HG02571 (cell line): ENCODE measurements at regions not wholly inside any gene's neighbourhood (a gene's known extent, or its start where the extent isn't known, plus 50 kb on each side); places are given as distances from the start of the nearest gene placed in this dataset.
"Not testable (repeated sequence)": the region's sequence is repeated elsewhere in the genome, so short reads cannot be mapped to it uniquely, and the experiment has no call there.

Experiments used
- ATAC-seq: cut with Tn5 transposase; IDR thresholded peaks from one replicate; pipeline ENCODE4 v1.9.1; 2021; ENCODE audit warnings: mild to moderate bottlenecking, moderate library complexity; ENCODE audit not compliant: unreplicated experiment

- ATAC-seq, result no peak
These were observed 122.7 kb upstream of the GCFC2 start for GRCh38 chr2:75833386-75833785.

- no peak for ATAC-seq
These were observed 118.1 kb upstream of the GCFC2 start for GRCh38 chr2:75828826-75829225.

GRCh38 chr2:75823515-75823914, 112.8 kb upstream of the GCFC2 start:
- ATAC-seq, result not testable (repeated sequence)

GRCh38 chr2:75822336-75822735, 111.6 kb upstream of the GCFC2 start:
- ATAC-seq, result no peak

GRCh38 chr2:75820693-75821092, 110.0 kb upstream of the GCFC2 start:
- ATAC-seq, result no peak

- no peak for ATAC-seq
These were observed 100.1 kb upstream of the GCFC2 start for GRCh38 chr2:75810611-75811330.

- ATAC-seq, result no peak
These were observed 98.2 kb upstream of the GCFC2 start for GRCh38 chr2:75808793-75809535.

GRCh38 chr2:75807992-75808391, 97.3 kb upstream of the GCFC2 start:
- no peak for ATAC-seq

GRCh38 chr2:75801234-75801982, 90.7 kb upstream of the GCFC2 start:
- peak; percentile 52 for ATAC-seq

- ATAC-seq, result peak; percentile 64
These were observed 89.7 kb upstream of the GCFC2 start for GRCh38 chr2:75800456-75800855.

- peak; percentile 44 for ATAC-seq
These were observed 89.1 kb upstream of the GCFC2 start for GRCh38 chr2:75799859-75800258.

- no peak for ATAC-seq
These were observed 87.9 kb upstream of the GCFC2 start for GRCh38 chr2:75798569-75798968.

GRCh38 chr2:75792996-75793395, 82.3 kb upstream of the GCFC2 start:
- no peak for ATAC-seq

- ATAC-seq, result no peak
These were observed 81.4 kb upstream of the GCFC2 start for GRCh38 chr2:75792146-75792545.

GRCh38 chr2:75790814-75791467, 80.2 kb upstream of the GCFC2 start:
- ATAC-seq, result peak; percentile 38

GRCh38 chr2:75790121-75790813, 79.6 kb upstream of the GCFC2 start:
- no peak for ATAC-seq

GRCh38 chr2:75788902-75789301, 78.2 kb upstream of the GCFC2 start:
- ATAC-seq, result no peak

GRCh38 chr2:75788154-75788553, 77.4 kb upstream of the GCFC2 start:
- no peak for ATAC-seq

- ATAC-seq, result no peak
These were observed 76.9 kb upstream of the GCFC2 start for GRCh38 chr2:75787532-75788132.

- ATAC-seq, result no peak
These were observed 64.7 kb upstream of the GCFC2 start for GRCh38 chr2:75775311-75775823.
